Activated T-cell treated with anti-CD3 and anti-CD28 coated beads for 48 hours (primary cell): ENCODE measurements at regions not wholly inside any gene's neighbourhood (a gene's known extent, or its start where the extent isn't known, plus 50 kb on each side); places are given as distances from the start of the nearest gene placed in this dataset.

Experiments used
- DNase-seq: peaks from one replicate; pipeline ENCODE4 v3.0.0-alpha.2; 2020; ENCODE audit warnings: low read depth

GRCh38 chr20:21575981-21576740 lies 62.3 kb upstream of the NKX2-2 start:
- no peak for DNase-seq

GRCh38 chr20:21575167-21575566 lies 61.3 kb upstream of the NKX2-2 start:
- no peak for DNase-seq

- DNase-seq, result no peak
These were observed 60.6 kb upstream of the NKX2-2 start for GRCh38 chr20:21574443-21574842.

GRCh38 chr20:21573259-21573658 lies 59.4 kb upstream of the NKX2-2 start:
- no peak for DNase-seq

GRCh38 chr20:21571841-21572690 lies 58.2 kb upstream of the NKX2-2 start:
- DNase-seq, result no peak

- DNase-seq, result no peak
These were observed 56.6 kb upstream of the NKX2-2 start for GRCh38 chr20:21570285-21570992.

GRCh38 chr20:21569586-21569985 lies 55.7 kb upstream of the NKX2-2 start:
- no peak for DNase-seq

- DNase-seq, result no peak
These were observed 50.4 kb upstream of the NKX2-2 start for GRCh38 chr20:21564127-21564773.
